ENCODE measurements at regions not wholly inside any gene's neighbourhood (a gene's known extent, or its start where the extent isn't known, plus 50 kb on each side); places are given as distances from the start of the nearest gene placed in this dataset.
"Not testable (repeated sequence)": the region's sequence is repeated elsewhere in the genome, so short reads cannot be mapped to it uniquely, and the experiment has no call there.

DNA sequence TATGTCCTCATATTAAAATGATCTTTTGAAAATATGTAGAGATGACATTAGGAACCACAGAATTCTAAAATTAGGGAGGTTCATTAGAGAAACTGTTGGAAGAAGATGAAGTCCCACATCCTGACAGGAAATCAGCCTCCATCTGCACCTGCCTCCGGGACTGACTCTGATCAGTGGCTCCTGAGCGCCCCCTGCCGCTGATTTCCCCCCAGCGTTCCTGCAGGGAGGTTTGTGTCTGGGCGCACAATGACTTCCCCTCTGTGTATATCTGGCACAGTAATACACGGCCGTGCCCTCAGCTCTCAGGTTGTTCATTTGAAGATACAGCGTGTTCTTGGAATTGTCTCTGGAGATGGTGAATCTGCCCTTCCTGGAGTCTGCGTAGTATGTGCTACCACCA lies 883.8 kb downstream of the TMEM121 start:
- H3K9me3 ChIP-seq (ENCODE audit: control insufficient read depth in 2 of 2, low read length in 2 of 2); H3K4me3 ChIP-seq (ENCODE audit: low read length in 2 of 2); H3K9ac ChIP-seq (ENCODE audit: low read depth in 1 of 2, low read length in 2 of 2); H3K27ac ChIP-seq (ENCODE audit: low read depth in 2 of 2, low read length in 2 of 2); H3K27me3 ChIP-seq (ENCODE audit: control insufficient read depth in 2 of 2, insufficient read depth in 2 of 2, low read length in 2 of 2); H3K36me3 ChIP-seq (ENCODE audit: control insufficient read depth in 2 of 2, insufficient read depth in 2 of 2, low read length in 2 of 2); H3K4me1 ChIP-seq (ENCODE audit: control insufficient read depth in 2 of 2, insufficient read depth in 2 of 2, low read length in 2 of 2): not testable (repeated sequence)

DNA sequence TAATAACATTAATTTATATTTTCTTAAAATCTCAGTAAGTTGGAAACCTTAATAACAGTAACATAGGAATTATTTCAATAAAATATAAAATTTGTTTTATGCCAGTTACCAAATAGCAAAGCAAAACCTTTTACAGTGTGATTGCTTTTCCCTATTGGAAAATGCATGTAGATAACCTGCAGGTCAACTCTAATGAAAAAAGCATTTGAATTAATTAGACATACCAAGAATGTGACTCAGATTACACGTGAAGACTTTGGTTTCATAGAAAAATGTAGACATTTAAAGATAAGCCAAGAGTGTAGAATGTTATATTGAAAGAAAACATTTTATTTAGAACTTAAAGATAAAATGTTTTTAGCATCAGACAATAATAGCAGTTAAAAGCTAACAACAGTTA lies 888.1 kb downstream of the TMEM121 start:
- Histone ChIP-seq H3K4me1 (ENCODE audit: control insufficient read depth in 2 of 2, insufficient read depth in 2 of 2, low read length in 2 of 2) (no peaks in the 10 kb centered on the region), H3K36me3 (ENCODE audit: control insufficient read depth in 2 of 2, insufficient read depth in 2 of 2, low read length in 2 of 2) (no peaks in the 10 kb centered on the region), H3K4me3 (ENCODE audit: low read length in 2 of 2) (no peak overlapping the region), H3K27ac (ENCODE audit: low read depth in 2 of 2, low read length in 2 of 2) (no peak overlapping the region), H3K9ac (ENCODE audit: low read depth in 1 of 2, low read length in 2 of 2) (no peak overlapping the region), H3K27me3 (ENCODE audit: control insufficient read depth in 2 of 2, insufficient read depth in 2 of 2, low read length in 2 of 2) (no peaks in the 10 kb centered on the region), H3K9me3 (ENCODE audit: control insufficient read depth in 2 of 2, low read length in 2 of 2) (no peaks in the 10 kb centered on the region)

DNA sequence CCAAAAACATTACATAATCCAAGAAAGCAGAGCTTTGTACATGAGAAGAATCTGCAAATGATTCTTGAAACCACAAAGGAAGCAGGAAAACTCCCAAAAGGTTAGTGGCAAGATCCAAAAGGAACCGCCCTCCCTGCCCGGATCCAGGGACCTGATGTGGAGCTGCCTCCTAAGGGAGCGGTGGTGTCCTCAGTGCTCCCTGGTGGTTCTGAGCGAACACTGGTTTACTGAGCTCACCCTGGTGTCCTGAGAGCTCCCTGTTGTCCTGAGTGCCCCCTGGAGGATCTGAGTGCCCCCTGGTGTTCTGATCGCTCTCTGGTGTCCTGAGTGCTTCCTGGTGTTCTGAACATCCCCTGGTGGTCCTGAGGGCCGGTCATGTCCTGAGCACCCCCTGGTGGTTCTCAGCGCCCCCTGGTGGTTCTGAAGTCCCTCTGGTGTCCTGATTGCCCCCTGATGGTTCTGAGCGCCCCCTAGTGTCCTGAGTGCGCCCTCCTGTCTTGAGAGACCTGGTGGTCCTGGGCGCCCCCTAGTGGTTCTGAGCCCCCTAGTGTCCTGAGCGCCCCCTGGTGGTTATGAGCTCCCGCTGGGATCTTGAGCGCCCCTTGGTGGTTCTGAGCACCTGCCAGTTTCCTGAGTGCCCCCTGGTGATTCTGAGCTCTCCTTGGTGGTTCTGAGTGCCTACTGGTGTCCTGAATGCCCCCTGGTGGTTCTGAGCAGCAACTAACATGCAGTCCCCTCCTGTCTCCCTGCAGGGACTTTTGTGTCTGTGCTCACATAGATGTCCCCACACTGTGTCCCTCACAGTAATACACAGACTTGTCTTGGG lies 891.1 kb downstream of the TMEM121 start:
- Histone ChIP-seq H3K4me3 (ENCODE audit: low read length in 2 of 2) (no peak overlapping the region), H3K27ac (ENCODE audit: low read depth in 2 of 2, low read length in 2 of 2) (no peak overlapping the region), H3K36me3 (ENCODE audit: control insufficient read depth in 2 of 2, insufficient read depth in 2 of 2, low read length in 2 of 2) (no peaks in the 10 kb centered on the region), H3K4me1 (ENCODE audit: control insufficient read depth in 2 of 2, insufficient read depth in 2 of 2, low read length in 2 of 2) (no peaks in the 10 kb centered on the region), H3K27me3 (ENCODE audit: control insufficient read depth in 2 of 2, insufficient read depth in 2 of 2, low read length in 2 of 2) (no peaks in the 10 kb centered on the region), H3K9ac (ENCODE audit: low read depth in 1 of 2, low read length in 2 of 2) (no peak overlapping the region), H3K9me3 (ENCODE audit: control insufficient read depth in 2 of 2, low read length in 2 of 2) (no peaks in the 10 kb centered on the region)

DNA sequence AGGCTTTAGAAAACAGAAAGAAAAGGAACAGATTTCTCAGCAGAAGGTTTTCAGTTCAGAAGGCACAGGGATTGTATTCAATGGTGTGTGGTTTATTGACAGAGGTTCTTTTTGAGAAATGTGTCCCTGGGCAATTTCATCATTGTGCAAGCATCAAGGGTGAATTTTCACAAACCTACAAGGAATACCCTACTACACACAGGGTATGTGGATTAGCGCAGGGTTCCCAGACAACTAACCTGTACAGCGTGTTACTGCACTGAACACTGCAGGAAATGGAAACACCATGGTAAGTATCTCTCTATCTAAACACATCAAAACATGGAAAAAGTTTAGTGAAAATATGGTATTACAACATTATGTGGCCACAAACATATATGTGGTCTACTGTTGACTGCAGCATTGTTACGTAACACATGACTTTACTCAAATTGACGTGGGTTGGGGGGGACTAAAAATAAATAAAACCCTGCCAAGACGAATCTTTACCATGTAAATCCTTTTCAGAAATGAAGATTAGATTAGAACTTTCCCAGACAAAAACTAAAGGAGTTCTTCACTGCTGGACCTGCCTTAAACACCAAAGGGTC lies 893.1 kb downstream of the TMEM121 start:
- Histone ChIP-seq H3K27ac (ENCODE audit: low read depth in 2 of 2, low read length in 2 of 2) (no peak overlapping the region), H3K9me3 (ENCODE audit: control insufficient read depth in 2 of 2, low read length in 2 of 2) (no peaks in the 10 kb centered on the region), H3K36me3 (ENCODE audit: control insufficient read depth in 2 of 2, insufficient read depth in 2 of 2, low read length in 2 of 2) (no peaks in the 10 kb centered on the region), H3K9ac (ENCODE audit: low read depth in 1 of 2, low read length in 2 of 2) (no peak overlapping the region), H3K27me3 (ENCODE audit: control insufficient read depth in 2 of 2, insufficient read depth in 2 of 2, low read length in 2 of 2) (no peaks in the 10 kb centered on the region), H3K4me1 (ENCODE audit: control insufficient read depth in 2 of 2, insufficient read depth in 2 of 2, low read length in 2 of 2) (no peaks in the 10 kb centered on the region), H3K4me3 (ENCODE audit: low read length in 2 of 2) (no peak overlapping the region)

DNA sequence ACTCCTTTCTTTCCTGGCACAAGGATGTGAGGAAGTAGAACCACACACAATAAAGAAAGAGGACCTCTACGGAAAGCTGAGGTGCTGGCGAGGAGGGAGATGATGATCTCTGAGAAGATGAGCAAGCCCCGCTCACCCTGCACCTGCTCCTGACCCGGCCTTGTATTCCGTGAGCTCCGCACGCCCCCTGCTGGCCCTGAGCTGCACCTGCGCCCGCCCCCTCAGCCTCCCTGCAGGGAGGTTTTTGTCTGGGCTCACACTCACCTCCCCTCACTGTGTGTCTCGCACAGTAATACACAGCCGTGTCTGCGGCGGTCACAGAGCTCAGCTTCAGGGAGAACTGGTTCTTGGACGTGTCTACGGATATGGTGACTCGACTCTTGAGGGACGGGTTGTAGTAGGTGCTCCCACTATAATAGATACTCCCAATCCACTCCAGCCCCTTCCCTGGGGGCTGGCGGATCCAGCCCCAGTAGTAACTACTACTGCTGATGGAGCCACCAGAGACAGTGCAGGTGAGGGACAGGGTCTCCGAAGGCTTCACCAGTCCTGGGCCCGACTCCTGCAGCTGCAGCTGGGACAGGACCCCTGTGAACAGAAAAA lies 895.1 kb downstream of the TMEM121 start:
- not testable (repeated sequence) for H3K9me3 ChIP-seq (ENCODE audit: control insufficient read depth in 2 of 2, low read length in 2 of 2); H3K36me3 ChIP-seq (ENCODE audit: control insufficient read depth in 2 of 2, insufficient read depth in 2 of 2, low read length in 2 of 2); H3K27ac ChIP-seq (ENCODE audit: low read depth in 2 of 2, low read length in 2 of 2); H3K9ac ChIP-seq (ENCODE audit: low read depth in 1 of 2, low read length in 2 of 2); H3K4me1 ChIP-seq (ENCODE audit: control insufficient read depth in 2 of 2, insufficient read depth in 2 of 2, low read length in 2 of 2); H3K4me3 ChIP-seq (ENCODE audit: low read length in 2 of 2); H3K27me3 ChIP-seq (ENCODE audit: control insufficient read depth in 2 of 2, insufficient read depth in 2 of 2, low read length in 2 of 2)

DNA sequence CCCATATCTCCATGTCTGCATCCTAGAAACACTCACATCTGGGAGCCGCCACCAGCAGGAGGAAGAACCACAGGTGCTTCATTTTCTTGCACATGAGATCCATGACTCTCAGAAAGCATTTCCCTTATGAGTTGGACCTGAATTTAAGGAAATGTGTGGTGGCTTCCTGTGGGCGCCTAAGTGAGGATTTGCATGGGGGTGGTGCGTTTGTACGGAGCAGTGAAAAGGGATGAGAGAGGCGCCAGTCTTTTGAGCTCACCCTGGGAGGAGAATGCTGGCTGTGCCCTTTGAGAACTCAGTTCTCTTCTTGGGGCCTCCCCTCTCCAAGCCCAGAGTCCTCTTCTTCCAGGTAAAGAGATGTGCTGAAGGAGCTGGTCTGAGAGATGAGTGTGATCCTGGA lies 895.7 kb downstream of the TMEM121 start:
- Histone ChIP-seq H3K36me3 (ENCODE audit: control insufficient read depth in 2 of 2, insufficient read depth in 2 of 2, low read length in 2 of 2) (no peaks in the 10 kb centered on the region), H3K4me3 (ENCODE audit: low read length in 2 of 2) (no peak overlapping the region), H3K9ac (ENCODE audit: low read depth in 1 of 2, low read length in 2 of 2) (no peak overlapping the region), H3K27me3 (ENCODE audit: control insufficient read depth in 2 of 2, insufficient read depth in 2 of 2, low read length in 2 of 2) (no peaks in the 10 kb centered on the region), H3K27ac (ENCODE audit: low read depth in 2 of 2, low read length in 2 of 2) (no peak overlapping the region), H3K4me1 (ENCODE audit: control insufficient read depth in 2 of 2, insufficient read depth in 2 of 2, low read length in 2 of 2) (no peaks in the 10 kb centered on the region), H3K9me3 (ENCODE audit: control insufficient read depth in 2 of 2, low read length in 2 of 2) (no peaks in the 10 kb centered on the region)

DNA sequence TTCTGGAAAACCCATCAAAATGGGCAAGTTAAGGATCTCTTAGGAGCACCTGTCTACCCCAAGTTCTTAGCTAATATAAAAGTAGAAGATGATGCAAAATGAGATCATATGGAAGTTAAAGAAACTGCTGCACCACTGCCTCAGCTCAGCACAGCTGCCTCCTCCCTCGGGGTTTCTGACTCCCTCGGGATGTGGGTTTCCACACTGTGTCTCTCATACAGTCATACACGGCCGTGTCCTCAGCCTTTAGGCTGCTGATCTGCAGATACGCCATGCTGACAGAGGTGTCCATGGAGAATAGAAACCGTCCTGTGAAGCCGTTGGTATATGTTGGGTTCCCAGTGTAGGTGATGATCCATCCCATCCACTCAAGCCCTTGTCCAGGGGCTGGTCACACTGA lies 898.8 kb downstream of the TMEM121 start:
- H3K9me3 ChIP-seq (ENCODE audit: control insufficient read depth in 2 of 2, low read length in 2 of 2); H3K4me1 ChIP-seq (ENCODE audit: control insufficient read depth in 2 of 2, insufficient read depth in 2 of 2, low read length in 2 of 2); H3K27me3 ChIP-seq (ENCODE audit: control insufficient read depth in 2 of 2, insufficient read depth in 2 of 2, low read length in 2 of 2); H3K9ac ChIP-seq (ENCODE audit: low read depth in 1 of 2, low read length in 2 of 2); H3K36me3 ChIP-seq (ENCODE audit: control insufficient read depth in 2 of 2, insufficient read depth in 2 of 2, low read length in 2 of 2); H3K27ac ChIP-seq (ENCODE audit: low read depth in 2 of 2, low read length in 2 of 2); H3K4me3 ChIP-seq (ENCODE audit: low read length in 2 of 2): not testable (repeated sequence)

DNA sequence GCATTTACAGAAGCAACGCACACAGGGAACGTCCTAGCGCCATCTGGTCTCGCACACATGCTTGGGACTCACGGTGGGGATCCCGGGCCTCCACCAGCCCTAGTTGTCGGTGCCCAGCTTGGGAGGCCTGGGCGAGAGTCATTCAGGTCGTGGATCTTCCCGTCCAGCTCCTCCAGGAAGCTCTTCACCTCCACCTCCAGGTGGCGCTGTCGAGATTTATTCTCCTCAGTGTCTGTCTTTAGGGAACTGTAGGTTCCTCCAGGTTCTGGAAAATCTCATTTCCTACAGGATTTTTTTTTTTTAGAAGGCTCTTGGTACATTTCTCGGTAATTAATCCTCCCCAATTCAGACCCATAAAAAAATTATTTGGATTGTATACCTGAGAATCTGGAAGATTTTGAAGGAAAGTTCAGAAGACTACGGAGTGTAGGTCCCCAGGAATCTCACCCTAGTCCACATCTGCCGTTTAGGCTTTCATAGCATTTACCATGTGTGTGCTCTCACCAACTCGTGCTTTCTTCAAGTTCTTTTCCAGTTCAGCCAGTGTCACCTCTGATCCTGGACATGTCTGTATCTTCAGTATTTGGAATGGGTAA lies 910.0 kb downstream of the TMEM121 start:
- Histone ChIP-seq H3K27ac (ENCODE audit: low read depth in 2 of 2, low read length in 2 of 2) (no peak overlapping the region), H3K4me1 (ENCODE audit: control insufficient read depth in 2 of 2, insufficient read depth in 2 of 2, low read length in 2 of 2) (no peaks in the 10 kb centered on the region), H3K9ac (ENCODE audit: low read depth in 1 of 2, low read length in 2 of 2) (no peak overlapping the region), H3K9me3 (ENCODE audit: control insufficient read depth in 2 of 2, low read length in 2 of 2) (no peaks in the 10 kb centered on the region), H3K36me3 (ENCODE audit: control insufficient read depth in 2 of 2, insufficient read depth in 2 of 2, low read length in 2 of 2) (no peaks in the 10 kb centered on the region), H3K27me3 (ENCODE audit: control insufficient read depth in 2 of 2, insufficient read depth in 2 of 2, low read length in 2 of 2) (peaks cover 0 to 3% of the 10 kb centered on the region in 2 donors), H3K4me3 (ENCODE audit: low read length in 2 of 2) (no peak overlapping the region)

DNA sequence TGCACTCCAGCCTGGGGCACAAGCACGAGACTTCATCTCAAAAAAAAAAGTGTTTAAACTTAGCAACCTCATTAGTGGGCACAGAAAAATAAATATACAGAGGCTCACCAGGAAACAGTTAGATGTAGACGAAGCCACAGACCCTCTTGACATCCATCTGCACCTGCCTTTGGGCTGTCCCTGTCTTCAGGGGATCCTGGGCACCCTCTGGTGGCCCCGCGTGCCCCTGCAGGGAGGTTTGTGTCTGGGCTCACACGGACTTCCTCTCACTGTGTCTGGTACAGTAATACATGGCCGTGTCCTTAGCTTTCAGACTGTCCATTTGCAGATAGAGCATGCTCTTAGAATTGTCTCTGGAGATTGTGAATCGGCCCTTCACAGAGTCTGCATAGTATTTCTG lies 916.5 kb downstream of the TMEM121 start:
- Histone ChIP-seq H3K9me3 (ENCODE audit: control insufficient read depth in 2 of 2, low read length in 2 of 2) (no peaks in the 10 kb centered on the region), H3K27me3 (ENCODE audit: control insufficient read depth in 2 of 2, insufficient read depth in 2 of 2, low read length in 2 of 2) (no peaks in the 10 kb centered on the region), H3K4me3 (ENCODE audit: low read length in 2 of 2) (no peak overlapping the region), H3K4me1 (ENCODE audit: control insufficient read depth in 2 of 2, insufficient read depth in 2 of 2, low read length in 2 of 2) (no peaks in the 10 kb centered on the region), H3K9ac (ENCODE audit: low read depth in 1 of 2, low read length in 2 of 2) (no peak overlapping the region), H3K27ac (ENCODE audit: low read depth in 2 of 2, low read length in 2 of 2) (no peak overlapping the region), H3K36me3 (ENCODE audit: control insufficient read depth in 2 of 2, insufficient read depth in 2 of 2, low read length in 2 of 2) (no peaks in the 10 kb centered on the region)

DNA sequence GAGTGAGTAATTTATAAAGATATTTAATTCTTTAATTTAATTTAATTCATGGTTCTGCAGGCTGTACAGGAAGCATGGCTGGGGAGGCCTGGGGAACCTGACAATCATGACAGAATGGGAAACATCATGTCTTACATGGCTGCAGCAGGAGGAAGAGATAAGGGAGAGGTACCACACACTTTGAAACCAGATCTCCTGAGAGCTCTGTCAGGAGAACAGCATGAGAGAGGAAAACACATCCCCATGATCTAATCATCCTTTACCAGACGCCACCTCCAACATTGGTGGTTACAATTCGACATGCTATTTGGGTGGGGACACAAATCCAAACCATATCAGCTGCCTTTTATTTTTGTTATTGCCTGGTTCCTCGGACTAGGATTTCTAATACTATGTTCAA lies 928.6 kb downstream of the TMEM121 start:
- H3K9me3 ChIP-seq (ENCODE audit: control insufficient read depth in 2 of 2, low read length in 2 of 2): no peaks in the 10 kb centered on the region
- no peak overlapping the region for H3K4me3 ChIP-seq (ENCODE audit: low read length in 2 of 2)
- H3K27ac ChIP-seq (ENCODE audit: low read depth in 2 of 2, low read length in 2 of 2): no peak overlapping the region
- H3K9ac ChIP-seq (ENCODE audit: low read depth in 1 of 2, low read length in 2 of 2): no peak overlapping the region
- H3K27me3 ChIP-seq (ENCODE audit: control insufficient read depth in 2 of 2, insufficient read depth in 2 of 2, low read length in 2 of 2): no peaks in the 10 kb centered on the region
- no peaks in the 10 kb centered on the region for H3K36me3 ChIP-seq (ENCODE audit: control insufficient read depth in 2 of 2, insufficient read depth in 2 of 2, low read length in 2 of 2)
- H3K4me1 ChIP-seq (ENCODE audit: control insufficient read depth in 2 of 2, insufficient read depth in 2 of 2, low read length in 2 of 2): no peaks in the 10 kb centered on the region
